SJCRH30 (cell line): ENCODE measurements at regions not wholly inside any gene's neighbourhood (a gene's known extent, or its start where the extent isn't known, plus 50 kb on each side); places are given as distances from the start of the nearest gene placed in this dataset.
"Not testable (repeated sequence)": the region's sequence is repeated elsewhere in the genome, so short reads cannot be mapped to it uniquely, and the experiment has no call there.

Experiments used
- DNase-seq, 2 experiments: peaks; one replicate each; pipeline ENCODE4 v3.0.0-alpha.2; 2015 to 2020
- H3K27ac ChIP-seq: fragments of 250-450 bp; sonication (Bioruptor Pico); 2 replicates; pipeline ENCODE4 v1.5.1; 2020; ENCODE audit warnings: mild to moderate bottlenecking, moderate library complexity
- H3K27me3 ChIP-seq: fragments of 250-450 bp; sonication (Bioruptor Pico); 2 replicates; pipeline ENCODE4 v1.5.1; 2020; ENCODE audit warnings: mild to moderate bottlenecking, moderate library complexity
- H3K36me3 ChIP-seq: fragments of 250-450 bp; sonication (Bioruptor Pico); 2 replicates; pipeline ENCODE4 v1.5.1; 2020; ENCODE audit warnings: mild to moderate bottlenecking, moderate library complexity
- H3K4me1 ChIP-seq: fragments of 250-450 bp; sonication (Bioruptor Pico); 2 replicates; pipeline ENCODE4 v1.5.1; 2020; ENCODE audit warnings: mild to moderate bottlenecking, moderate library complexity
- H3K4me3 ChIP-seq: fragments of 250-450 bp; sonication (Bioruptor Pico); 2 replicates; pipeline ENCODE4 v1.5.1; 2020; ENCODE audit warnings: mild to moderate bottlenecking, moderate library complexity
- H3K9me3 ChIP-seq: fragments of 250-450 bp; sonication (Bioruptor Pico); replicated peaks from 2 replicates; pipeline ENCODE4 v1.5.1; 2020; ENCODE audit warnings: mild to moderate bottlenecking, moderate library complexity

DNA sequence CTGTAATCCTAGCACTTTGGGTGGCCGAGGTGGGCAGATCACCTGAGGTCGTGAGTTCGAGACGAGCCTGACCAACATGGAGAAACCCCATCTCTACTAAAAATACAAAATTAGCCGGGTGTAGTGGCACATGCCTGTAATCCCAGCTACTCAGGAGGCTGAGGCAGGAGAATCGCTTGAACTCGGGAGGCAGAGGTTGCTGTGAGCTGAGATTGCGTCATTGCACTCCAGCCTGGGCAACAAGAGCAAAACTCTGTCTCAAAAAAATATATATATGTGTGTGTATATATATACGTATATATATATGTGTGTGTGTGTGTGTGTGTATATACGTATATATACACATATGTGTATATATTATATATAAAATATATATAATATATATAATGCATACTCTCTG lies 220.8 kb upstream of the DTNBP1 start:
- not testable (repeated sequence) for H3K4me3 ChIP-seq, H3K27me3 ChIP-seq, H3K9me3 ChIP-seq, DNase-seq, H3K36me3 ChIP-seq
- Histone ChIP-seq H3K27ac (peak overlapping the region; percentile 51; the same call in 1 of the 2 replicates), H3K4me1 (peaks cover 44% of the 10 kb centered on the region)

DNA sequence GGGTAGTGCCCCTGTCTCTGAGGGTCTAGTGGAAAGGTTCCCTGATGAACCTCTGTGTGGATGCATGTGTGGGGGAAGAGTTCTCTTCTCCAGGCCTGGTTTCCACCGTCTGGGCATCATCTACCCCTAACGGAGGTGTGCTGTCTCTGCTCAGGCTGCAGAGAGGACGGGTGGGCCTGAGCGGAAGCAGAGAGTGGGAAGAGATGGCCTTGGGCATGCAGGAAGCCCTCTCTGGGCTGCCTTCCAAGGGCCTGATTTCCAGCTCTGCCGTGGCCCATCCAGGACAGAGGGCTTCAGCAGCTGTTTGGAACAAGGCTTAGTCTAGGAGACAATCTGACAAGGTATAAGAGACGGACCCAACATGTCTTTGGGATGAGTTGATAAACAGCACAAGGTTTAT lies 220.1 kb upstream of the DTNBP1 start:
- Histone ChIP-seq H3K4me1 (peaks cover 48% of the 10 kb centered on the region), H3K9me3 (no peaks in the 10 kb centered on the region), H3K27me3 (no peaks in the 10 kb centered on the region), H3K36me3 (no peaks in the 10 kb centered on the region), H3K4me3 (no peak overlapping the region), H3K27ac (peak overlapping the region; percentile 51)
- DNase-seq = peak; percentile 67 to 77

DNA sequence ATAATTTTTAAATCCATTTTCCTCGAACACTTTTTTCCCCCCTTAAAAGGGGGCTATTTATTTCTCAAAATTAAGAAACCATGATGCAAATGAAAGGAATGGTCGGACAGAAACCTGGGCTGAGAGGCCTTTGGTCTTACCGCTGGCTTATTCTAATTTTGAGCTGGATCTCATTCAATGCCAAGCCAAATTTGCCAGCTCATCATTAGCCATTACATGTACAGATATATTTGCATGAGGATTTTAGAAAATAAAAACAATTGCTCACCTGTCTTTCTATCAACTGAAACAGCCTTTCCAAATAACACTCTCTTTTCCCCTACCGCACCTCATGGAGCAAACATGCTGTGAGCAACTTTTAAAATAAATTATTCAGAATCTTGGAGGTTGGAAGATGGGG lies 219.5 kb upstream of the DTNBP1 start:
- no peak for DNase-seq
- Histone ChIP-seq H3K4me1 (peaks cover 48% of the 10 kb centered on the region), H3K27me3 (no peaks in the 10 kb centered on the region), H3K27ac (peak overlapping the region; percentile 51), H3K4me3 (no peak overlapping the region), H3K36me3 (no peaks in the 10 kb centered on the region), H3K9me3 (no peaks in the 10 kb centered on the region)

DNA sequence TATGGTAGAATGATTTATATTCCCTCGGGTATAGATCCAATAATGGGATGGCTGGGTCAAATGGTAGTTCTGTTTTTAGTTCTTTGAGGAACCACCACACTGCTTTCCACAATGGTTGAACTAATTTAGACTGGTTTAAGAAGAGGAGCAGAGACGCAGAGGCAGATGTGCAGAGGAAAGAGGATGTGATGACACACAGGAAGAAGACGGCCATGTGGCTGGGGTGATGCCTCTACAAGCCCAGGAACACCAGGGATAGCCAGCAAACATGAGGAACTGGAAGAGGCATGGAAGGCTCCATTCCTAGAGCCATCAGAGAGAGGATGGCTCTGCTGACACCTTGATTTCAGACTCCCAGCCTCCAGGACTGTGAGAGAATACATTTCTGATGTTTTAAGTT lies 218.3 kb upstream of the DTNBP1 start:
- peaks cover 48% of the 10 kb centered on the region for H3K4me1 ChIP-seq
- H3K9me3 ChIP-seq = no peaks in the 10 kb centered on the region
- no peak for DNase-seq
- no peak overlapping the region for H3K4me3 ChIP-seq
- no peaks in the 10 kb centered on the region for H3K36me3 ChIP-seq
- H3K27ac ChIP-seq = peak overlapping the region; percentile 88
- no peaks in the 10 kb centered on the region for H3K27me3 ChIP-seq

DNA sequence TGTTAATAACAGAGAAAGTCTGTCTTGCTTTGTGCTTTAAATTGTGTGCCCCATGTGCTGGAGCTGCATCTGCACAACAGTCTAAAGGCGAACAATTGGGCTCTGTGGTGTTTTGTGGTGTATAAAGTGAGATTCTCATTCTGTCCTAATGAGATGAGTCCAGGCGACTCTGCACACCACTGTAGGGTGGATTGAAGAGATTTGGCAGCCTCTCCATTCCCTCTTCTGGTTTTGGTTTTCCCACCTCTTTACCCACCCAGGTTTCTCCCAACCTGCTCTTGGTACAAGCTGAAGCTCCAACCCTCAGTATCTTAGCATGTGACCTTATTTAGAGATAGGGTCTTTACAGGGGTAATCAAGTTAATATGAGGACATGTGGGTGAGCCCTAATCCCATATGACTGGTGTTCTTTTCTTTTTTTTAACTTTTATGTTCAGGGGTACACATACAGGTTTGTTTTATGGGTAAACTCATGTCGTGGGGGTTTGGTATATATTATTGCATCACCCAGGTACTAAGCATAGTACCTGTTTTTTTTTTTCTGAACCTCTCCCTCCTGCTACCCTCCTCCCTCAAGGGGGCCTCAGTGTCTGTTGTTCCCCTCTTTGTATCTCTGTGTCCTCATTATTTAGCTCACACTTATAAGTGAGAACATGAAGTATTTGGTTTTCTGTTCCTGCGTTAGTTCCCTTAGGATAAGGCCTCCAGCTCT lies 217.6 kb upstream of the DTNBP1 start:
- H3K9me3 ChIP-seq = no peaks in the 10 kb centered on the region
- no peak for DNase-seq
- H3K4me1 ChIP-seq = peaks cover 48% of the 10 kb centered on the region
- no peak overlapping the region for H3K4me3 ChIP-seq
- H3K27me3 ChIP-seq = no peaks in the 10 kb centered on the region
- H3K27ac ChIP-seq = peak overlapping the region; percentile 88
- H3K36me3 ChIP-seq = no peaks in the 10 kb centered on the region

DNA sequence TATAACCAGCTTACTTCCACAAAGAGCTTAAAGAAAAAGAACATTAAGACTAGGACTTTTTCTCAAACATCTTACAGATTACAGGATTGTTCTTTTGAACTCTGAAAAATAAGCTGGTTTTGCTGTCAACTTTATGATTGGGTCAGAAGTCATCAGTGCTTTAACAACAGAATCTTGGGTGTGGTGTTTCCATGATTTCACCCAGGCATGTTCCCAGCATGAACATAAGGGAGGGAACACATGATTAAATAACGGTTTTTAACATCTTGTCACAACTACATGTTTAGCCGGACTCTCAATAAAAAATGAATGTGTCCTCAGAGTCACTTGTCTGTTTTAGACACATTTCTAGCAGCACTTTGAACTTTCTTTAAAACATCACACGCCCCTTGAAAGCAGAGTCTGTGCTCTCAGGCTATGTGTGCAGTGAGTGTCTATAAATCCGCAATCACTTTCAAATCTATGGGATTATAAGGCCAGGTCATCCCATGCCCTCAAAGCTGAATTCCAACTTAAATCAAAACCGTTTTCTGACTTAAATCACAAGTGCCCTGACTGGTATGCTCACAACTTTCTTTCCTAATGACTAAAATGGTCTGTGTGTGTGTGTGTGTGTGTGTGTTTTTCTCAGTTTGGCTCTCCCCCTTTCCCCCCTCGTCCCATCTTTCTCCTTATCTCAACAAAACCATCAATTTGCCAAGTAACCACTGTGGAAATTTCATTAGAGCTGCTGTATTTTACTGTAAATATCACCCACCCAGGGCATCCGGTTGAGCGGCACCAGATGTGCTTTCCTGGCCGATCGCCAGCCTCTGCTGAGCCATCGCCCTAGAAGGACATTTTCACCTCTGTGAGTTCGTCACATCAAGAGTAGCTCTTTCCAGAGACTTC lies 216.8 kb upstream of the DTNBP1 start:
- Histone ChIP-seq H3K27me3 (no peaks in the 10 kb centered on the region), H3K4me3 (0 out of 2 replicates have a peak overlapping the region, but pooled peaks have one; percentile 3), H3K4me1 (peaks cover 51% of the 10 kb centered on the region), H3K9me3 (no peaks in the 10 kb centered on the region), H3K27ac (peak overlapping the region; percentile 88), H3K36me3 (no peaks in the 10 kb centered on the region)
- DNase-seq = peak; percentile 88 to 95

DNA sequence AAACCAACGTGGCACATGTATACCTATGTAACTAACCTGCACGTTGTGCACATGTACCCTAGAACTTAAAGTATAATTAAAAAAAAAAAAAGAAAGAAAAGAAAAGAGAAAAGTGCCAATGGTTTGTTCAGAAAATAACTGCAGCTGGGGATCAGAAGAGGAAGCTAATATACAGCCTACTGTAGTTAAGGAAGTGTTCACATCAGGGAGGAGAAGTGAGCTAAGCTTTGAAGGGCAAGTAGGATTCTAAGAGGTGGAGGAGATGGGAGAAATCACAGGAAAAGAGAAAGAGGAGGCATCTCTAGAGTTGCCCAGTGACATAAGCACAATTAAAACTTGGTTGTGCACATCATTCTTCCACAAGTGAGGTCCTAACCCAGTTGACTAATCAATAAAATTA lies 214.4 kb upstream of the DTNBP1 start:
- H3K27me3 ChIP-seq = no peaks in the 10 kb centered on the region
- H3K4me1 ChIP-seq = peaks cover 44% of the 10 kb centered on the region
- no peak overlapping the region for H3K27ac ChIP-seq
- H3K36me3 ChIP-seq = no peaks in the 10 kb centered on the region
- H3K4me3 ChIP-seq = no peak overlapping the region
- DNase-seq = no peak
- no peaks in the 10 kb centered on the region for H3K9me3 ChIP-seq

DNA sequence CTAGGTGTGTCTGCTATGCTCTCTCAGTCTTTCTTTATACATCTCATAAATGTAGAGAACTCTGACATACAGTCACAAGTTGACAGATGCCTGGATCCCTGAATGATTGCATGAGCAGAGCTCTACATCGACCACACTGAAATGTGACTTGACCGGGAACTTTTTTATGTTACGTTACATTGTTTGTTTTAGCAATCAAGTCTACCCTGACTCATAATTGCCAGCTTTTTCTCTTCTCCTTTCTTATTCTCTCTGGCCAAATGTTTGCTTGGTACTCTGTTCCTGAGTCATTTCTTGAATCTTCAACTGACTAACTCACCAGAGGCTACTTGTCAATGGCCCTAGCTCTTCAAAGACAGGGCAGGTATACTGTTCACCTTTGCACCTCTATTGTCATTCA lies 213.6 kb upstream of the DTNBP1 start:
- Histone ChIP-seq H3K27me3 (no peaks in the 10 kb centered on the region), H3K36me3 (no peaks in the 10 kb centered on the region), H3K4me1 (peaks cover 40% of the 10 kb centered on the region), H3K4me3 (no peak overlapping the region), H3K9me3 (no peaks in the 10 kb centered on the region), H3K27ac (no peak overlapping the region)
- DNase-seq = no peak

DNA sequence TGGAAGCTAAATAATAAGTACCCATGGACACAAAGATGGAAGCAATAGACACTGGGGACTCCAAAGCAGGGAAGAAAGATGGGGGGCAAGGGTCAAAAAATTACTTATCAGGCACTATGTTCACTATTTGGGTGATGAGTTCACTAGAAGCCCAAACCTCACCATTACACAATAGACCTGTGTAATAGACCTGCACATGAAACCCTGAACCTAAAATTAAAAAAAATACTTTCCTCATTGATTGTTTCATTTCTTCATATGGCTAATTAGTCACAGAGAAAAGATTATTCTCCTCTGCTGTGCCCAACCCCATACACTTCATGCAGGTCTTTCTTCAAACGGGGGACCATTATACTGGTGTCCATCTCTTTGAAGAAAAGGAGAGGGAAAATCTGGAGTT lies 213.0 kb upstream of the DTNBP1 start:
- DNase-seq = no peak
- Histone ChIP-seq H3K36me3 (no peaks in the 10 kb centered on the region), H3K27me3 (no peaks in the 10 kb centered on the region), H3K4me1 (peaks cover 36% of the 10 kb centered on the region), H3K4me3 (no peak overlapping the region), H3K9me3 (no peaks in the 10 kb centered on the region), H3K27ac (no peak overlapping the region)

DNA sequence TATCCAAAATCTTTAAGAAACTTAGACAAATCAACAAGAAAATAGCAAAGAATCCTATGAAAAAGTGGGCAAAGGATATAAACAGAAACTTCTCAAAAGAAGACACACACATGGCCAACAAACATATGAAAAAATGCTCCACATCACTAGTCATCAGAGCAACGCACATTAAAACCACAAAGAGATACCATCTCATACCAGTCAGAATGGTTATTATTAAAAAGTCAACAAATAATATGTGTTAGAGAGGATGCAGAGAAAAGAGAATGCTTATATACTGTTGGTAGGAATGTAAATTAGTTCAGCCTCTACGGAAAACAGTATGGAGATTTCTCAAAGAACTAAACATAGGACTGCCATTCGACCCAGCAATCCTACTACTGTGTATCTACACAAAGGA lies 212.0 kb upstream of the DTNBP1 start:
- Histone ChIP-seq H3K27me3 (no peaks in the 10 kb centered on the region), H3K36me3 (no peaks in the 10 kb centered on the region), H3K4me1 (peaks cover 28% of the 10 kb centered on the region), H3K27ac (no peak overlapping the region), H3K9me3 (no peaks in the 10 kb centered on the region), H3K4me3 (no peak overlapping the region)
- no peak for DNase-seq

DNA sequence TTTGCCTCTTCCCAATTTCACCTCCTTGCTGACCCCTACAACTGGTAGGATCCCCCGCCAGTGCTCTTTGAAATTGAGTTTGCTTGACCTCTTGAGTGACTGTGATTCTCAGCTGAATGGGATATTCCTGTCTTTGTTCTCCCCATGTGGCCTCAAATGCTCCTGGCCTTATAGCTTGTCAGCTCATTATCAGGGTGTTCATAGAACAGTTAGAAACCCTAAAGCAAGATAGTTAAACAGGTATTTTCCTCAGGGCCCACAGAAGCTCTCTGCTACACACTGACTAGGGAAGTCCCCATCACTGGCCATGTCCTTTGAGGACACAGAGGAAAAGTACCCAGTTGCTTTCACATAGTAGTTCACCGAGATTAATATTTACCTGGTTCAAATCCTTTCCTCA lies 211.5 kb upstream of the DTNBP1 start:
- Histone ChIP-seq H3K9me3 (no peaks in the 10 kb centered on the region), H3K36me3 (no peaks in the 10 kb centered on the region), H3K4me1 (peaks cover 24% of the 10 kb centered on the region), H3K27me3 (no peaks in the 10 kb centered on the region), H3K4me3 (no peak overlapping the region), H3K27ac (no peak overlapping the region)
- DNase-seq = no peak

DNA sequence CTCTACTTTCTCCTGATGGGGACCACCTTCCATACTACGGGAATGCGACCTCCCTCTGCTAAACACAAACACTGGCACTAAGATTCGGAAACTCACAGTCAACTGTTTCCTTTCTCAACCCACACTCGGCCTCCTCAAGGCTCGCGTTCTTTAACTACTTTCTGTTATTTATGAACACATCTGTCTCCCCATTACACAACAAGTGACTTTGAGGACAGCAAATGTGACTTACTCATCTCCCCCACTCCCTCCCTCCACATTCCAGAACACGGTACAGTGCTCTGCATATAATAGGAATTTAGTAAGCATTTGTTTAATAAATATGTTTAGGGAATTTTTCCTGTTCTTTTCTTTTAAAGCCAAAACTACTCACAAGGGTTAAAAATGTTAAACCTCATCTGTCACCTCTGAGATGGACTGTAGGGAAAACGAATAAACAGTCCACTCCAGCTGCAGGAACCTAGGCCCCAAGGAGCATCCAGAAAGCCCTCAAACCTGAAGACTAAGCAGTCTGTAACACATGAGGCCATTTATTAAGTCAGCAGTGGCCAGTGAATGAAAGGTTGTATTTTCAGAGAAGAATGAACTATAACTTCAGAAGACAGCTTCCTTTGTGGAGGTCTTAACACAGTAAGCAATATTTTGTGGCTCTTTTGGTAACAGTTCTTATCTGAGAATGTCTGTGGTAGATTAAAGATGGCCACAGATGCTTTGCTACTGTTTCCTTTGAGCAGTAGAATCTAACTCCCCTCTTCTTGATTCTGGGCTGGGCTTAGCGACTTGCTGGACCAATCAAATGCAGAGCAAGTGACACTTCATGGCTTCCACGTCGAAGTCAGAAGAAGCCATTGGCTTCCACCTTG lies 209.6 kb upstream of the DTNBP1 start:
- H3K27ac ChIP-seq = no peak overlapping the region
- no peak overlapping the region for H3K4me3 ChIP-seq
- H3K36me3 ChIP-seq = no peaks in the 10 kb centered on the region
- peak in 1 of 2 experiments; percentile 11 for DNase-seq
- H3K9me3 ChIP-seq = no peaks in the 10 kb centered on the region
- H3K4me1 ChIP-seq = peaks cover 13% of the 10 kb centered on the region
- H3K27me3 ChIP-seq = no peaks in the 10 kb centered on the region

DNA sequence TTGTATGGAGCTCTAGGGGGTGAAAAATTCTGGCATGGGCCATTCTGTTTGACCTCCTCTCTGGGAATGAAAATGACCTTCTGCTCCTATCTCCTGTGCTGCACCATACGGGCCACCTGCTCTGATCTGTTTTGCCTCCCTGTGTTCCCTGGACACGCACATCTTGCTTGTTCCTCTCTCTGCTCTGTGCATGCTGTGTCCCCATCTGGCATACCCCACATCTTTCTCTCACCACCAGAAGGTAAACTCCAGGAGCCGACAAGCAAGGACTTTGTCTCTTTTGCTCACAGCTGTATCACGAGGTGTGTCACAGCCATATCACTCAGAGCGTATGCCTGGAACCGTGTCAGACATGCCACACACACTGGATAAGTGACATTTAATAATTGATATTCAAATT lies 208.4 kb upstream of the DTNBP1 start:
- no peak for DNase-seq
- Histone ChIP-seq H3K27ac (no peak overlapping the region), H3K36me3 (no peaks in the 10 kb centered on the region), H3K9me3 (no peaks in the 10 kb centered on the region), H3K27me3 (no peaks in the 10 kb centered on the region), H3K4me3 (no peak overlapping the region), H3K4me1 (peaks cover 13% of the 10 kb centered on the region)

DNA sequence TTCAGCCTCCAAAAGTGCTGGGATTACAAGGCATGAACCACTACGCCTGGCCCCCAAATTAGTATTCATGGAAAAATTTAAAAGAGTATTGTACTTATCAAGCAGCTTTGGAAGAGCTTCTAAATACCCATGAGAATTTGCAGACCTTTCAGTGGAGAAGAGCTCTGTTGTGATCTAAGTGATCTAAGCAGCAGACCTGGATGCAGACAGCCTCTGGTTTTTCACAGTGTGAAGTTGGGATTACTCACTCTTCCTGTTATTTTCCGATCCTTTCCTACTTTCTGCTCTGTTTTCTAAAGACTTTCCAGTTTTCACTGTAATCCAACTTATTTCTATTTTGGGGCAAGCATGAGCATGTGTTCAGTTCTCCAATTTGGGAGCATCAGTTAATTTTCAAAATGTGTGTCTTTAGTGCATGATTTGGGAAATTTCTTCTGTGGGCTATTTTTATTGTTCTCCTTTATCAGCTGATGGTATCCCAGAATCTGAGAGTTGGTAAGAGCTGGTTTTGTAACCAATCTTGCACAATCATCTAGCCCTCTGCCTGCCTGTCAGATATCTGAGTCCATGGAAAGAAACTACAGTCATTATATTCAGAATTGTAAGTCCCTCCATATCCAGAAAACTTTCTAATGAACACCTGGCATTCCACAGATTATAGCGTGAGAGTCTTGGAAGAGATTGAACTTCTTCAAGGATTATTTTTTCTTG lies 207.7 kb upstream of the DTNBP1 start:
- Histone ChIP-seq H3K9me3 (no peaks in the 10 kb centered on the region), H3K27ac (no peak overlapping the region), H3K4me1 (peaks cover 13% of the 10 kb centered on the region), H3K4me3 (no peak overlapping the region), H3K27me3 (no peaks in the 10 kb centered on the region), H3K36me3 (no peaks in the 10 kb centered on the region)
- no peak for DNase-seq
